Psoas muscle (tissue), 7 donors: ENCODE measurements at regions not wholly inside any gene's neighbourhood (a gene's known extent, or its start where the extent isn't known, plus 50 kb on each side); places are given as distances from the start of the nearest gene placed in this dataset.

Experiments
- ATAC-seq, 4 donors: fragments of 200-7000 bp; cut with Tn5 transposase; one replicate each; pipeline ENCODE4 v1.9.1; 2020; ENCODE audit warnings: moderate library complexity in 3 of 4, mild to moderate bottlenecking in 2 of 4
- DNase-seq, 2 donors: peaks; one replicate each; pipeline ENCODE4 v3.0.0-alpha.2; 2020
- H3K27ac ChIP-seq: fragments of 200-600 bp; one replicate; pipeline ENCODE4 v1.8.0; 2022
- H3K27me3 ChIP-seq, 3 donors: fragments of 200-600 bp in 1 of 3; one replicate each; pipeline versions ENCODE4 v1.6.1 to v1.8.0; 2013 to 2022; ENCODE audit warnings: low read length in 2 of 3, mild to moderate bottlenecking in 2 of 3, moderate library complexity in 1 of 3; ENCODE audit not compliant: insufficient read depth in 3 of 3
- H3K36me3 ChIP-seq, 2 donors: fragments of 200-600 bp in 1 of 2; one replicate each; pipeline versions ENCODE4 v1.6.1 to v1.8.0; 2013 to 2022; ENCODE audit warnings: low read depth in 1 of 2, mild to moderate bottlenecking in 1 of 2, moderate library complexity in 1 of 2; ENCODE audit not compliant: insufficient read depth in 1 of 2
- H3K4me1 ChIP-seq: fragments of 200-600 bp; one replicate; pipeline ENCODE4 v1.8.0; 2022
- H3K4me3 ChIP-seq: fragments of 200-600 bp; one replicate; pipeline ENCODE4 v1.8.0; 2022; ENCODE audit warnings: mild to moderate bottlenecking
- H3K9me3 ChIP-seq: fragments of 200-600 bp; one replicate; pipeline ENCODE4 v1.8.0; 2022
- WGBS, 3 donors: extraction: QIAGEN DNeasy Blood & Tissue Kit; methylation state at CpG; one replicate each; pipeline versions ENCODE4 v1.1.6 to v1.1.7; 2013; 5-methylcytosine and 5-hydroxymethylcytosine counted together
- intact Hi-C, 2 donors: fragments of 100-400 bp; cut with DNase I; formaldehyde crosslinking; loops; one replicate each; pipeline versions ENCODE4 v1.11.0 to v1.14.2; 2022
- TF ChIP-seq, protein P1 (sequence below): fragments of 200-600 bp; IDR thresholded peaks from one replicate; pipeline ENCODE4 v1.8.0; 2022; ENCODE audit warnings: antibody characterized with exemption
- donor health status: healthy with polysubstance abuse.
- donor health status: DM: no; HTN: no; CAD: no; lungs with moderate emphysema.
- donor health status: Bipolar disorder and iron deficiency.
- donor health status: healthy.
- donor health status: DM: yes; HTN: yes; CAD: no.
- donor health status: DM: no; HTN: no; CAD: no.
- donor health status: DM: yes; HTN: yes; CAD: no.

DNA sequence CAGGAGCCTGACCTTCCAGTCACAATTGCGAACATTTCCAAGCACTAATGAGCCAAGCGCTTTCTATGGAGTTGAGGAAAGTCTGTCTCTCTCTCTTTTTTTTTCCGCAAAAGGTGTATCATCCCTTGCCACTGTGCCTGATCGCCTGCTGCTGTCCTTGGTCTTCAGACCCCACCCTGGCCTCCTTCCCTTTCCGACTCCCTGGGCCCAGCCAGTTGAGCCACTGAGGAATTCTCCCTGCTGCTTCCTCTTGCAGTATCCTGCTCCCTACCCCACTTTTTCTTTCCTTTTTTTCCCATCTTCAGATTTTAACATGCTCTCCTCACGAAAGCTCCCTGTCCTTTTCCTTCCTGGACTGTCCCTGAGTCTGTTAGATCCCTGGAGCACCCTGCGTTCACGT, 396.5 kb upstream of the C2CD4B start:
- no peaks in the 10 kb centered on the region for H3K36me3 ChIP-seq
- DNase-seq (no peak), ATAC-seq (no peak)
- H3K27ac ChIP-seq, result no peak overlapping the region
- no peaks in the 10 kb centered on the region for H3K9me3 ChIP-seq
- no peaks in the 10 kb centered on the region for H3K27me3 ChIP-seq
- H3K4me3 ChIP-seq, result peak overlapping the region; percentile 31
- WGBS, 3 donors, result 76 to 87% (median 79%) methylated on average over 8 of the region's 8 CpGs
- peaks cover 18% of the 10 kb centered on the region for H3K4me1 ChIP-seq
- TF ChIP-seq, protein P1, sequence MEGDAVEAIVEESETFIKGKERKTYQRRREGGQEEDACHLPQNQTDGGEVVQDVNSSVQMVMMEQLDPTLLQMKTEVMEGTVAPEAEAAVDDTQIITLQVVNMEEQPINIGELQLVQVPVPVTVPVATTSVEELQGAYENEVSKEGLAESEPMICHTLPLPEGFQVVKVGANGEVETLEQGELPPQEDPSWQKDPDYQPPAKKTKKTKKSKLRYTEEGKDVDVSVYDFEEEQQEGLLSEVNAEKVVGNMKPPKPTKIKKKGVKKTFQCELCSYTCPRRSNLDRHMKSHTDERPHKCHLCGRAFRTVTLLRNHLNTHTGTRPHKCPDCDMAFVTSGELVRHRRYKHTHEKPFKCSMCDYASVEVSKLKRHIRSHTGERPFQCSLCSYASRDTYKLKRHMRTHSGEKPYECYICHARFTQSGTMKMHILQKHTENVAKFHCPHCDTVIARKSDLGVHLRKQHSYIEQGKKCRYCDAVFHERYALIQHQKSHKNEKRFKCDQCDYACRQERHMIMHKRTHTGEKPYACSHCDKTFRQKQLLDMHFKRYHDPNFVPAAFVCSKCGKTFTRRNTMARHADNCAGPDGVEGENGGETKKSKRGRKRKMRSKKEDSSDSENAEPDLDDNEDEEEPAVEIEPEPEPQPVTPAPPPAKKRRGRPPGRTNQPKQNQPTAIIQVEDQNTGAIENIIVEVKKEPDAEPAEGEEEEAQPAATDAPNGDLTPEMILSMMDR, result no peak
- intact Hi-C loops, result no loop called here

DNA sequence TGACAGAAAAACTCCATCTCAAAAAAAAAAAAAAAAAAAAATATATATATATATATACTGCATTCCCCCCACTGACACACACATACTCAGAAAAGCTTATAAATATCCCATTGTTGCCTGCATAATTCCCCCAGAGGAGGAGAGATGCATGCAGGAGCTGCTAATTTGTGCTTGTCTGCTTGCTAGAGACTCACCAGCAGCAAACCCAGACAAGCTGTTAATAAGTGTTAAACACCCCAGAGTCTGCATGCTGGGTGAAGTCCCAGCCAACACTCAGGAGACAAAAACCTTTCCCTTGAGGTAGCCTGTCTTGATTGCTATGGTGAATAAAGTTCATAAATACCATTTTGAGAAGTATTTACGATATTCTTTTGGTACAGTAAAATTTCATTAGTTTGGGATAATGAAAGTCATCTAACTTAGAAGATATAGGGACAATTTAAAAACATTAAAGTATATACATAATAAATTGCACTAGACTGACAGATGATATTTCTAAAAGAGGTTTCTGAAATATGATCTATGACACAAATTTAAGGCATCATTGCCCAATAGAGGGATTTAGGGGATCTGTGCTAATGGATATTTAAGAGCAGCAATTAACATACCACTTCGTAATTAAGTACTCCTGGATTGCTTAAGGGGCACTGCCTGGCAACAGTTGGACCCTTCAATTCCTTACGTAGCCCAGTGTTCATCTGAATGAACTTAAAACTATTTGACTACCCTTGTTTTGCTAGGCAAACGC, 400.0 kb upstream of the C2CD4B start:
- H3K9me3 ChIP-seq, result no peaks in the 10 kb centered on the region
- ATAC-seq (no peak), DNase-seq (no peak)
- intact Hi-C loops, result no loop called here
- 39 to 52% (median 46%) methylated on average over 4 of the region's 4 CpGs for WGBS, 3 donors
- H3K36me3 ChIP-seq, result no peaks in the 10 kb centered on the region
- H3K27ac ChIP-seq, result no peak overlapping the region
- TF ChIP-seq, protein P1, result no peak
- peaks cover 37% of the 10 kb centered on the region for H3K4me1 ChIP-seq
- H3K4me3 ChIP-seq, result no peak overlapping the region
- H3K27me3 ChIP-seq, result no peaks in the 10 kb centered on the region

DNA sequence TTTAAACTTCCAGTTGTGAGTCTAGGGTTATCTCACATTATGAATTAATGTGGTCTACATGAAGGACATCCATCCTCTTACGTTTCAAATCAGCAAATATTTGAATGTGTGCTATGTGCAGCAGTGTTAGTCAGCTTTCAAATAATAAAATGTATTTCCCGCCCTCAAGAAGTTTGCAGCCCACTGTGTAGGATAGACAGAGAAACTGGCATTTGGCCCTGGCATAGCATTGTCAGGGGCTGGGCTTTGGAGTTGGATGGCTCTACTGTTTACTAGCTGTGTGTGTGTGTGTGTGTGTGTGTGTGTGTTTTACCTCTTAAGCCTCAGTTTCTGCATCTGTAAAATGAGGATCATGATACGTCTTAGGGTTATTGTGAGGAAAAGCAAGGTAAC, 400.5 kb upstream of the C2CD4B start:
- DNase-seq (no peak), ATAC-seq (no peak)
- 63 to 74% (median 68%) methylated on average over 3 of the region's 3 CpGs for WGBS, 3 donors
- H3K4me3 ChIP-seq, result no peak overlapping the region
- no peaks in the 10 kb centered on the region for H3K9me3 ChIP-seq
- intact Hi-C loops, result no loop called here
- no peaks in the 10 kb centered on the region for H3K27me3 ChIP-seq
- no peak overlapping the region for H3K27ac ChIP-seq
- TF ChIP-seq, protein P1, result no peak
- no peaks in the 10 kb centered on the region for H3K36me3 ChIP-seq
- peaks cover 43% of the 10 kb centered on the region for H3K4me1 ChIP-seq

DNA sequence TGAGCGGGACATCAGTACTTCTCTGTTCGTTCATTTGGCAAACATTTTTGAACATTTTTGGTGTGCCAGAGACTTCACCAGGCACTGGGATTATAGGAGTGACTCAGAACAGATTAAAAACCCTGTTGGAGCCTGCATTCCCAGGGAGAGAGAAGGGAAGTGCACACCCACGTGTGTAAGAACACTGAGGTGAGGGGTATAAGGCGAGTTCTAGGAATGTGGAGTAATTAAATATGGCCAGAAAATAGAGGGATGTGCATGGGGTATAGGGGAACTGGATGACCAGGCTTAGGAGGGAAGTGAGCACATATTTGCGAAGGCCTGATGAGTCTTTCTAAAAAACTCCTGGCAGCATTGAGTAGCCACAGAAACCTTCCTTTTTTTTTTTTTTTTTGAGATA, 401.2 kb upstream of the C2CD4B start:
- TF ChIP-seq, protein P1, result no peak
- ATAC-seq, result no peak
- no peaks in the 10 kb centered on the region for H3K27me3 ChIP-seq
- DNase-seq, result no peak
- peaks cover 43% of the 10 kb centered on the region for H3K4me1 ChIP-seq
- H3K27ac ChIP-seq, result no peak overlapping the region
- intact Hi-C loops, result no loop called here
- H3K4me3 ChIP-seq, result no peak overlapping the region
- no peaks in the 10 kb centered on the region for H3K9me3 ChIP-seq
- WGBS, 3 donors, result 64 to 79% (median 69%) methylated on average over 5 of the region's 5 CpGs
- H3K36me3 ChIP-seq, result no peaks in the 10 kb centered on the region

DNA sequence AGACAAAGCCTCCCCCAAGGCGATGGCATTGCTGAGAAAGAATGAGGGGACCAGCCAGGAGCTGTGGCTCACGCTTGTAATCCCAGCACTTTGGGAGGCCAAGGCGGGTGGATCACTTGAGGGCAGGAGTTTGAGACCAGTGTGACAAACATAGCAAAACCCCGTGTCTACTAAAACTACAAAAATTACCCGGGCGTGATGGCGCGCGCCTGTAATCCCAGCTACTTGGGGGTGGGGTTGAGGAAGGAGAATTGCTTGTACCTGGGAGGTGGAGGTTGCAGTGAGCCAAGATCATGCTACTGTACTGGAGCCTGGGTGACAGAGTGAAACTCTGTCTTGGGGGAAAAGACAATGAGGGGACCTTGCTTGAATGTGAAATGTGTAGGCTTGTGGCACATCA, 402.4 kb upstream of the C2CD4B start:
- ATAC-seq, result no peak
- Histone ChIP-seq H3K36me3 (no peaks in the 10 kb centered on the region), H3K27ac (no peak overlapping the region), H3K9me3 (no peaks in the 10 kb centered on the region), H3K4me1 (peaks cover 43% of the 10 kb centered on the region), H3K27me3 (no peaks in the 10 kb centered on the region), H3K4me3 (no peak overlapping the region)
- 83 to 91% (median 84%) methylated on average over 9 of the region's 9 CpGs for WGBS, 3 donors
- intact Hi-C loops, result no loop called here
- TF ChIP-seq, protein P1, result no peak
- no peak for DNase-seq
